IMR-90 (cell line): ENCODE measurements at regions not wholly inside any gene's neighbourhood (a gene's known extent, or its start where the extent isn't known, plus 50 kb on each side); places are given as distances from the start of the nearest gene placed in this dataset.

Experiments
- ATAC-seq: fragments of 200-7000 bp; cut with Tn5 transposase; 2 replicates; pipeline ENCODE4 v1.9.1; 2020; ENCODE audit warnings: low read depth, mild to moderate bottlenecking, moderate library complexity
- BruUV-seq: library from RNA; stranded (reverse); fragments of 400-500 nt; replicated peaks from 2 replicates; lab custom pipeline; 2021; lab: Mats Ljungman, UMichigan
- CTCF ChIA-PET: fragments of 300-600 bp; formaldehyde crosslinking; extraction: SDS; loops from one replicate; lab custom pipeline; 2021; ENCODE audit warnings: antibody characterized with exemption; lab: Yijun Ruan, JAX
- POLR2A ChIA-PET: fragments of 300-600 bp; sonication (Branson Sonifier 250); formaldehyde crosslinking; loops from one replicate; lab custom pipeline; 2022; ENCODE audit warnings: antibody characterized with exemption; ENCODE audit not compliant: unreplicated experiment; lab: Charles Lee
- DNase-seq: peaks from one replicate; pipeline ENCODE4 v3.0.0; 2013
- H2AFZ ChIP-seq: replicated peaks from 2 replicates; pipeline ENCODE3; 2013; ENCODE audit warnings: low read length, mild to moderate bottlenecking; ENCODE audit not compliant: poor library complexity
- H2AK5ac ChIP-seq: 2 replicates; pipeline ENCODE4 v1.6.1; 2013; ENCODE audit warnings: low read depth, low read length, inconsistent platforms
- H2AK9ac ChIP-seq: replicated peaks from 2 replicates; pipeline ENCODE3; 2013; ENCODE audit warnings: mild to moderate bottlenecking, low read depth, low read length, moderate library complexity; ENCODE audit not compliant: poor library complexity
- H2BK120ac ChIP-seq: 2 replicates; pipeline ENCODE4 v1.6.1; 2013; ENCODE audit warnings: low read depth, low read length, inconsistent platforms
- H2BK15ac ChIP-seq: 3 replicates; pipeline ENCODE4 v1.6.1; 2013; ENCODE audit warnings: low read depth, low read length, inconsistent platforms
- H2BK20ac ChIP-seq: 2 replicates; pipeline ENCODE4 v1.6.1; 2013; ENCODE audit warnings: low read depth, mild to moderate bottlenecking, inconsistent platforms, low read length, moderate library complexity
- H2BK5ac ChIP-seq: 2 replicates; pipeline ENCODE4 v1.6.1; 2013; ENCODE audit warnings: mild to moderate bottlenecking, low read depth, low read length, inconsistent platforms; ENCODE audit not compliant: poor library complexity, severe bottlenecking
- H3K14ac ChIP-seq: replicated peaks from 2 replicates; pipeline ENCODE4 v1.6.1; 2013; ENCODE audit warnings: low read depth, low read length, inconsistent platforms
- H3K18ac ChIP-seq: 2 replicates; pipeline ENCODE4 v1.6.1; 2013; ENCODE audit warnings: low read depth, low read length, control low read depth
- H3K23ac ChIP-seq: 2 replicates; pipeline ENCODE4 v1.6.1; 2013; ENCODE audit warnings: low read depth, low read length, inconsistent platforms
- H3K27ac ChIP-seq: 2 replicates; pipeline ENCODE4 v1.5.1; 2013; ENCODE audit warnings: mild to moderate bottlenecking, control low read depth, low read length; ENCODE audit not compliant: insufficient read depth
- H3K27me3 ChIP-seq: 2 replicates; pipeline ENCODE4 v1.6.1; 2013; ENCODE audit warnings: low read length; ENCODE audit not compliant: control insufficient read depth, insufficient read depth
- H3K36me3 ChIP-seq: 2 replicates; pipeline ENCODE4 v1.6.1; 2013; ENCODE audit warnings: low read length, mixed read lengths; ENCODE audit not compliant: control insufficient read depth, insufficient read depth
- H3K4ac ChIP-seq: 2 replicates; pipeline ENCODE4 v1.6.1; 2013; ENCODE audit warnings: low read depth, low read length, inconsistent platforms
- H3K4me1 ChIP-seq: 2 replicates; pipeline ENCODE4 v1.6.1; 2013; ENCODE audit warnings: low read length, mixed read lengths; ENCODE audit not compliant: control insufficient read depth, insufficient read depth
- H3K4me2 ChIP-seq: 2 replicates; pipeline ENCODE4 v1.6.1; 2013; ENCODE audit warnings: low read depth, mild to moderate bottlenecking, control low read depth, low read length, moderate library complexity
- H3K4me3 ChIP-seq: 2 replicates; pipeline ENCODE4 v1.5.1; 2013; ENCODE audit warnings: low read depth, mild to moderate bottlenecking, control low read depth, low read length, moderate library complexity; ENCODE audit not compliant: insufficient read depth
- H3K56ac ChIP-seq: 2 replicates; pipeline ENCODE4 v1.6.1; 2013; ENCODE audit warnings: low read length, inconsistent platforms; ENCODE audit not compliant: insufficient read depth; ENCODE audit errors: extremely low read depth
- H3K79me1 ChIP-seq, 2 experiments: 2 replicates each; pipeline ENCODE4 v1.6.1; 2013; ENCODE audit warnings: low read length in 2 of 2, inconsistent platforms in 1 of 2, low read depth in 1 of 2
- H3K9ac ChIP-seq: 2 replicates; pipeline ENCODE4 v1.6.1; 2013; ENCODE audit warnings: low read depth, low read length, control low read depth
- H3K9me1 ChIP-seq: 2 replicates; pipeline ENCODE4 v1.6.1; 2013; ENCODE audit warnings: low read length, inconsistent platforms; ENCODE audit not compliant: insufficient read depth
- H3K9me3 ChIP-seq: 2 replicates; pipeline ENCODE4 v1.6.1; 2013; ENCODE audit warnings: low read length; ENCODE audit not compliant: control insufficient read depth, insufficient read depth
- H4K20me1 ChIP-seq: 2 replicates; pipeline ENCODE4 v1.6.1; 2013; ENCODE audit warnings: low read length, inconsistent platforms; ENCODE audit not compliant: insufficient read depth
- H4K5ac ChIP-seq: 2 replicates; pipeline ENCODE4 v1.6.1; 2013; ENCODE audit warnings: mild to moderate bottlenecking, low read depth, low read length, control low read depth
- H4K8ac ChIP-seq, 2 experiments: 2 replicates each; pipeline ENCODE4 v1.6.1; 2013; ENCODE audit warnings: low read depth in 2 of 2, low read length in 2 of 2, control low read depth in 1 of 2, inconsistent platforms in 1 of 2
- H4K91ac ChIP-seq: 2 replicates; pipeline ENCODE4 v1.6.1; 2013; ENCODE audit warnings: low read depth, low read length, inconsistent platforms; ENCODE audit not compliant: insufficient read depth
- CEBPB ChIP-seq: IDR thresholded peaks from 2 replicates; pipeline ENCODE4 v1.6.1; 2012; ENCODE audit warnings: low read depth, low read length, improper control_type of control experiment
- CTCF ChIP-seq: conservative IDR thresholded peaks from 2 replicates; pipeline ENCODE4 v1.5.1; 2012; ENCODE audit warnings: mild to moderate bottlenecking, low read depth, low read length, improper control_type of control experiment
- MAZ ChIP-seq: IDR thresholded peaks from 2 replicates; pipeline ENCODE4 v1.6.1; 2012; ENCODE audit warnings: low read depth, mild to moderate bottlenecking, low read length, improper control_type of control experiment, moderate library complexity, borderline replicate concordance
- MXI1 ChIP-seq: IDR thresholded peaks from 2 replicates; pipeline ENCODE4 v1.6.1; 2012; ENCODE audit warnings: low read depth, mild to moderate bottlenecking, low read length, moderate library complexity, borderline replicate concordance
- WGBS, 2 experiments: methylation state at CpG; one replicate each; pipeline versions ENCODE4 v1.1.5 to v1.1.7; 2013; ENCODE audit warnings: missing lambda C conversion rate in 2 of 2; ENCODE audit not compliant: insufficient read length in 1 of 2; ENCODE audit errors: extremely low coverage in 2 of 2; 5-methylcytosine and 5-hydroxymethylcytosine counted together
- dilution Hi-C: fragments of 300-500 bp; cut with HindIII; formaldehyde crosslinking; loops from one replicate; pipeline ENCODE4 v1.14.3; 2018; ENCODE audit warnings: low sequenced_read_pairs; ENCODE audit not compliant: unreplicated experiment
- in situ Hi-C: fragments of 300-500 bp; cut with MboI; formaldehyde crosslinking; loops from 3 replicates; pipeline ENCODE4 v1.14.3; 2019; ENCODE audit warnings: low sequenced_read_pairs, inconsistent platforms, mixed read lengths
- intact Hi-C: fragments of 100-400 bp; cut with micrococcal nuclease; formaldehyde crosslinking; loops from 2 replicates; pipeline ENCODE4 v1.10.0; 2022

DNA sequence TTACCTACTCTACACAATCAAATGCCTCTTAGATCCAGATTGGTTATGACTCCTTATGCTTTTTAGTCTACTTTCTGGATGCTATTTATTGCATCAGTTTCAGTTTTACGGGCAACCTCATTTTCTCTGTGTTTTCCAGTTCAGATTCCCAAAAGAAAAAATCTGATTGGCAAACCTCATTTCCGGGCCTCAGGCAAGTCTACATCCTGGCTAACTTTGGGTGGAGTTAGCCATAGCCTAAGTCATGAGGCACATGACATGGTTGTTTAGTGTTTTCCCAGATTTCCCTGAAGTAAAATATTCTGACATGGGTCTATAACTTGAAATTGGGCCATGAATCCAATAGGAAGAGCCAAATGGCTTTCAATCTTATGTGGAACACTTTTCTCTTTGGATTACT, 339.7 kb downstream of the NUAK1 start:
- TF ChIP-seq MAZ (no peak), MXI1 (no peak), CTCF (no peak), CEBPB (no peak)
- H3K14ac ChIP-seq, result no peak overlapping the region
- no peak overlapping the region for H2AFZ ChIP-seq
- WGBS, 2 experiments, result 100% methylated on average over 1 of the region's 2 CpGs; no CpG with 5 or more reads in 1 of the 2 experiments
- H3K4me2 ChIP-seq, result no peak overlapping the region
- no peak overlapping the region for H4K5ac ChIP-seq
- no peak overlapping the region for H3K4me3 ChIP-seq
- H3K79me1 ChIP-seq, result no peaks in the 10 kb centered on the region
- H2BK120ac ChIP-seq, result no peak overlapping the region
- no peak overlapping the region for H4K8ac ChIP-seq
- ATAC-seq (no peak), DNase-seq (no peak)
- no peak overlapping the region for H2AK5ac ChIP-seq
- H4K91ac ChIP-seq, result no peak overlapping the region
- no peak overlapping the region for H2AK9ac ChIP-seq
- no peak overlapping the region for H3K56ac ChIP-seq
- peaks cover 1% of the 10 kb centered on the region; the same call in 1 of the 2 replicates for H3K27me3 ChIP-seq
- no peak overlapping the region for H3K4ac ChIP-seq
- H4K20me1 ChIP-seq, result no peaks in the 10 kb centered on the region
- H3K27ac ChIP-seq, result no peak overlapping the region
- no peaks in the 10 kb centered on the region for H3K9me3 ChIP-seq
- ChIA-PET CTCF (interaction anchor here (0.5 kb wide), 1 partner anchor 17 kb away, joined by 3 read pairs; no protein-coding TSS in a partner anchor), POLR2A (no interaction called here)
- in situ Hi-C loops, result no loop called here
- H3K4me1 ChIP-seq, result no peaks in the 10 kb centered on the region
- H3K36me3 ChIP-seq, result no peaks in the 10 kb centered on the region
- no peak overlapping the region for H2BK15ac ChIP-seq
- BruUV-seq, result no TSS peak
- H2BK20ac ChIP-seq, result no peak overlapping the region
- H3K23ac ChIP-seq, result no peak overlapping the region
- no peak overlapping the region for H3K18ac ChIP-seq
- no peaks in the 10 kb centered on the region for H3K9me1 ChIP-seq
- intact Hi-C loops, result no loop called here
- no peak overlapping the region for H2BK5ac ChIP-seq
- no peak overlapping the region for H3K9ac ChIP-seq
- dilution Hi-C loops, result no loop called here
